Mucosa of descending colon (tissue), 3 donors: ENCODE measurements at regions not wholly inside any gene's neighbourhood (a gene's known extent, or its start where the extent isn't known, plus 50 kb on each side); places are given as distances from the start of the nearest gene placed in this dataset.

Experiments used
- ATAC-seq: fragments of 200-7000 bp; cut with Tn5 transposase; one replicate; pipeline ENCODE4 v1.9.1; 2020; ENCODE audit warnings: mild to moderate bottlenecking, moderate library complexity
- DNase-seq, 3 donors: peaks; one replicate each; pipeline ENCODE4 v3.0.0-alpha.2; 2020
- H3K36me3 ChIP-seq: fragments of 200-600 bp; one replicate; pipeline ENCODE4 v1.8.0; 2021; ENCODE audit warnings: low read depth, mild to moderate bottlenecking
- H3K4me1 ChIP-seq: fragments of 200-600 bp; one replicate; pipeline ENCODE4 v1.8.0; 2021; ENCODE audit warnings: low read depth, mild to moderate bottlenecking
- H3K4me3 ChIP-seq: fragments of 200-600 bp; one replicate; pipeline ENCODE4 v1.8.0; 2021; ENCODE audit warnings: mild to moderate bottlenecking
- H3K9me3 ChIP-seq: fragments of 200-600 bp; one replicate; pipeline ENCODE4 v1.8.0; 2021; ENCODE audit warnings: mild to moderate bottlenecking
- CTCF ChIP-seq: fragments of 200-600 bp; IDR thresholded peaks from one replicate; pipeline ENCODE4 v1.8.0; 2022; ENCODE audit warnings: antibody characterized with exemption, mild to moderate bottlenecking
- intact Hi-C, 2 donors: fragments of 100-400 bp; cut with DNase I in 1 of 2; cut with micrococcal nuclease in 1 of 2; formaldehyde crosslinking; loops; one replicate each; pipeline versions ENCODE4 v1.11.0 to v1.11.1; 2022; cut with DNase I, micrococcal nuclease
- donor health status: DM: no; HTN: no; CAD: no; lungs with moderate emphysema.
- donor health status: DM: no; HTN: no; CAD: no.
- donor health status: DM: no; HTN: yes; CAD: no.

DNA sequence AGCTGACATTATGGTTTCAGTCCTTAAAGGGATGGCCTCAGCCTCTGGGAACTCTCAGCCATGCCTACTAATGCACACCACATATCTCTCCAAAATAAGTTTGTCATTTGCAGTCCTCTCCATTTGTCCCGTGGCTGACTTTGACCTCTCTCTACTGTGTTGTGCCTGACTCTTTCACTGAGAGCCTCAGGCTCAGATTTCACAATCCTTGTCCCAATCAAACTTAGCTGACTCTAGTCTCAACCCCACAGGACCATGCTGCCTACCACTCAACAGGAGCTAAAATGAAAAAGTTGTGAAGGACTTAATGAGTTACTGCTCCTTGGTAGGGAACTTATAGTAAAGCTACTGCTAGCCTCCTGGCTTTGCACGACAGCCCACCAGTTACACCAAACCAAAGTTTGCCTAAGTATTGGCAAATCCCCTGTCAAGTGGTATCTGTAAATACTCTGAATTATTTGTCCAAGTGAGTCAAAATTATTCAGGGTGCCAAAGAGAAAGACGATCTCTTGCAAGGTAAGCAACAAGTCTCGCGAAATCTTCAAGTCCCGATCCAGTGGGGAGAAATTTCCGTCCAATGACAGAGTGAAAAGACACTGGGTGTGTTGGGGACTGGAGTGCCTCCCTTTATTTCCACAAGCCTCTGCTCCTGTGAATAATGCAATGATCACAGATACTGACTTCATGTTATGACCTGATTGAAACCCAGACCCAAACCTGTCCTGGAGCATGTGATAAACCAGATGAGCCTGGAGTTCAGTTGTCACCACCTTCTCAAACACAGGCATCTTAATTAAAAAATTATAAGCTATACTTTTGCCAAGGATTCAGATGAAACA is 124.4 kb upstream of the FOXQ1 start:
- Histone ChIP-seq H3K4me3 (no peak overlapping the region), H3K4me1 (no peaks in the 10 kb centered on the region), H3K36me3 (no peaks in the 10 kb centered on the region), H3K9me3 (no peaks in the 10 kb centered on the region)
- DNase-seq (no peak), ATAC-seq (no peak)
- intact Hi-C loops: no loop called here
- TF ChIP-seq CTCF: no peak

DNA sequence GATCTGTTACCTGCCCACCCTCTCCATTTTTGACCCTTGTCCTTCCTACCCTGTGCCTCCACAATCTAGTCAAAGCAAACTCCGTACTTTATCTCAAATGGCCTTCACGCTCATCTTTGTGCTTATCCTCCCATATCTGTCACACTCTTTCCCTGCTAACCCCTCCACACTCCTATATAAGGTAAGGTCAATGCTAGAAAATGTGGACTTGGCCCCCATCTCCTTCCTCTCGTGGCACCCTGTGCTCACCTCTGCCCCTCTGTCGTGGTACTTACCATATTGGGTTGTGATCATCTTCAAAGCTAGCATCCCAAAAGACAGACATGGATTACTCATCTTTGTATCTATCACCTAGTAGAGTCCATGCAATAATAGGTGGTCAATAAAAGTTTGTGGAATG is 127.6 kb upstream of the FOXQ1 start:
- intact Hi-C loops: no loop called here
- H3K9me3 ChIP-seq: no peaks in the 10 kb centered on the region
- ATAC-seq (no peak), DNase-seq (no peak)
- no peaks in the 10 kb centered on the region for H3K36me3 ChIP-seq
- no peak overlapping the region for H3K4me3 ChIP-seq
- TF ChIP-seq CTCF: no peak
- no peaks in the 10 kb centered on the region for H3K4me1 ChIP-seq

GRCh38 chr6:1182722-1183521 is 129.0 kb upstream of the FOXQ1 start:
- intact Hi-C loops: no loop called here
- Histone ChIP-seq H3K4me1 (no peaks in the 10 kb centered on the region), H3K36me3 (no peaks in the 10 kb centered on the region), H3K9me3 (no peaks in the 10 kb centered on the region), H3K4me3 (no peak overlapping the region)
- TF ChIP-seq CTCF: no peak
- ATAC-seq: no peak
- DNase-seq: no peak

DNA sequence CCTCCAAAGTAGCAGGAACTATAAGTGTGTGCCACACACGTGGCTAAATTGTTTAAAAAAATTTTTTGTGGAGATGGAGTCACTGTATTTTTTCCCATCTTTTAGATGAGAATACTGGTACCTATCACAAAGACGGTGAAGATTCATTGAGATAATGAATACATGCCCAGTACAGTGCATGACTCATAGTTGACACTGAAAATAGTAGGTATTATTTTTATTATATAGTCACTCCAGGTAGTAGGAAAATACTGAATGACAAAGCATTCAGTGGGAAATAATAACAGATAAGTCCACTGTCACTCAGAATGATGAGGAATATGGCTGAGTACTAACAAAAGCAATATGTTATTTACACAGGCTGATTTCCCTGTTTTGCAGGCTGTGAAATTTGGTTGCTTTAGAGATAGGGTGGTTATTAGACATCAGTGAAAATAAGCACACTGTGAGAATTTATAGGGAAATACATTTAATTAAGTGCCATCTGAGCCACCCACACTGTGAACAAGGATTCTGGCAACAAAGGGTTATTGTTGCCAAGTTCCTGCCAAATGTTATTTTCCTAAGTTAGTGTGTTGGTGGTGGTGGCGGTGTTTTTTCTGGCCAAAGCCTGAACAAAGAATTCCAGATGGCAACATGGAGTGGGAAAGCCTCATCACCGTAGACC is 129.8 kb upstream of the FOXQ1 start:
- Histone ChIP-seq H3K9me3 (no peaks in the 10 kb centered on the region), H3K4me1 (no peaks in the 10 kb centered on the region), H3K4me3 (no peak overlapping the region), H3K36me3 (no peaks in the 10 kb centered on the region)
- no peak for TF ChIP-seq CTCF
- ATAC-seq: no peak
- DNase-seq: no peak
- intact Hi-C loops: no loop called here

- no peaks in the 10 kb centered on the region for H3K36me3 ChIP-seq
- DNase-seq (no peak), ATAC-seq (no peak)
- intact Hi-C loops: no loop called here
- no peak overlapping the region for H3K4me3 ChIP-seq
- H3K4me1 ChIP-seq: no peaks in the 10 kb centered on the region
- no peaks in the 10 kb centered on the region for H3K9me3 ChIP-seq
- TF ChIP-seq CTCF: no peak
Observed at GRCh38 chr6:1179571-1180459, 132.1 kb upstream of the FOXQ1 start.
